GM18505 (cell line): ENCODE measurements at regions not wholly inside any gene's neighbourhood (a gene's known extent, or its start where the extent isn't known, plus 50 kb on each side); places are given as distances from the start of the nearest gene placed in this dataset.

ENCODE experiments used
- ATAC-seq: cut with Tn5 transposase; IDR thresholded peaks from one replicate; pipeline ENCODE4 v1.9.1; 2021; ENCODE audit not compliant: unreplicated experiment
- POLR2A ChIP-seq: IDR thresholded peaks from 4 replicates; pipeline ENCODE4 v1.6.1; 2011; ENCODE audit warnings: borderline replicate concordance; ENCODE audit not compliant: insufficient read depth, insufficient read length; ENCODE audit errors: extremely low read depth

DNA sequence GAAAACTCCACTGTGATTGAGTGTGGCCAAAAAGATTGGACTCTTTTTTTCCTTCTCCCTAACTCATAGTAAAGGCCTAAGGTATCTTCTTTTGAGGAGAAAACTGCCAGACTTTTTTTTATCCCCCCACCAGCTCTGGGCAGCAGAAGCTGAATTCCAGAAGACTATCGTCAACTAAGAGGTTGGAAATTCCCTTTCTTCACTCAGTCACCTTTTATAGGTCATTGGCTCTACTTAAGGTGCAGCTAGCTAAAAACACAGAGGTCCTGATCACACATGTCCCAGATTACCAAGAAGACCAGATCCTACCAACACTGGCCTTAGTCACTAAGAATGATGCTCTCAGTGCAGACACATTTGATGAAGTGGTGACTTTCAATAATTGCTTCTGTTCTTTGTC lies 1441.2 kb downstream of the PLA2G4A start:
- no peak for TF ChIP-seq POLR2A
- ATAC-seq: no peak

DNA sequence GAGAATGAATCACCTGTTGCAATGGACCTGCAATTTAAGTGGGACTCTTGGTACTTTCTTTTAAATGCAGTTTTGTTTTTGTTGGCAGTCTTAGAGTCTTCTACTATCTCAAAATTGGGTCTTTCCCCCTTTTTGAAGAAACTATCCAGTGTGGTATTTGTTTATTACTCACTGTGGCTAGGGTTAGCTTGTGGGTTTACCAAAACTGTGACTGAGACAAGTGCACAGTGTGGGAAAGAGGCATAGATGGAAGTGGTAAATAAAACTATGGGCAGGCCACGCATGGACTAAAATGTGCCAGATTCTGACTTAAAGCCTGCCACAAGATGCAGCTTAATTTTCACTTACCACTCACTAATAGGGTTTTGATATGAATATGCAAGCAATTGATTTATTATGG lies 1441.7 kb downstream of the PLA2G4A start:
- no peak for ATAC-seq
- no peak for TF ChIP-seq POLR2A

- ATAC-seq: no peak
- no peak for TF ChIP-seq POLR2A
Observed at GRCh38 chr1:188277771-188278170, 1449.0 kb downstream of the PLA2G4A start.

DNA sequence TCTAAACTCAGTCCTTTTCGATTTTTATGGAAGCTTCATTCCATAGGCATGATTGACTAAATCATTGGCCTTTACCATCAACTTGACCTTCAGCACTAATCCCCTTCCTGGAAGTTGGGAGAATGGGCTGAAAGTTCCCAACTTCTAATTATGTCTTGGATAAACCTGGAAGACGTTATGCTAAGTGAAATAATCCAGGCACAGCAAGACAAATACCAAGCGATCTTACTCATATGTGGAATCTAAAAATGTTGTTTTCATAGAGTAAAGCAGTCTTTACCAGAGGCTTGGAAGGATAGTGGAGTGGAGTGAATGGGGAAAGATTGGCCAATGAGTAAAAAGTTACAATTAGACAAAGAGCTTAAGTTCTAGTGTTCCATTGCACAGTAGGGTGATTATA lies 1453.2 kb downstream of the PLA2G4A start:
- no peak for TF ChIP-seq POLR2A
- ATAC-seq: no peak

DNA sequence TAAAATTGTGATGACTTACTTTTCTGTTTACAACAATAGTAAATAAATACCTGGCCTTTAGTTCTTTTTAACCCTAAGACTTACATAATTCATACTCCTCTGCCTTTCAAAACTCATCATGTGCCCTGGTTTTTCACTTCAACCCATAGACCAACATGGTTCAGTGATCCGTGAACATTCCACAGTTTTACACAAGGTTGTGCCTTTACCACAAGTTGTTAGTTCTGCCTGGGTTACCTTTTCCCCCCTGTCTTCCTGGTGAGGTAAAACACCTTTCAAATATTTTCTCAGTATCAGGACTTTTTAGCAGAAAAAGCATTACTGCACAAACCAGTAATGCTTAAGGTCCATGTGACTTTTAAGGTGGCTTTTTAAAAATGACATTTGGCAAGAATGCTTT lies 1466.4 kb downstream of the PLA2G4A start:
- TF ChIP-seq POLR2A: no peak
- ATAC-seq: no peak

DNA sequence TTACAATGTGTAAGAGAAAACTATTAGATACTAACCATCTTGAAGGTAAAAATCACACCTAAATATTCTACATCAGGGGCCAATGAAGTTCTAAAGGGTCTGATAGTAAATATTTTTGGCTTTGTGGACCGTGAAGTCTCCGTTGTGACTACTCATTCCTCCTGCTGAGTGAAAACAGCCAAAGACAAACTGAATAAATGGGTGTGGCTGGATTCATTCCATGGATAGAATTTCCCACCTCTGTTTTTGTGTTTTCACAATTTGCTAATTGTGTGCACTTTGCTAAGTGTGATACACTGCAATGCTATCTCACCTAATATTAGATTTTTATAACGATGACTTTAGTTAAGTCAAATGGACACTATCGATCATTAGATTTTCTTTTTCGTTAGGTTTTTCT lies 1474.0 kb downstream of the PLA2G4A start:
- TF ChIP-seq POLR2A: no peak
- ATAC-seq: no peak

GRCh38 chr1:188314557-188315137 lies 1485.9 kb downstream of the PLA2G4A start:
- no peak for TF ChIP-seq POLR2A
- ATAC-seq: no peak

DNA sequence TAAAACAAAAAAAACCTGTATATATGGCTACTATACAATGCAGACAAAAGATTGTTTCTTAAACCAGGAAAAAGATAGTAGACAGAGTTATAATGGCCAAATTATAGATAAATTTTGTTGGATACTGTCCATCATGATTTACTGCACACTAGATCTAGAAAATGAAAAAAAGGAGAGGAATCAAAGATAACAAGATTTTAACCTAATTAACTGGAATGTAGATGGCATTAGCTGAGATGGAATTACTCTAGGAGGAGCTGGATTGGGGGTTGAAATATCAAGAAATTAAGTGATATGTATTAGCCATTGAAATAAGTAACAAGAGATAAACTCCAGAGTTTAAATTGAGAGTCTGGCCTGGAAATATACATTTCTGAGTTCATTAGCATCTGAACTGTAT lies 1489.1 kb downstream of the PLA2G4A start:
- no peak for TF ChIP-seq POLR2A
- ATAC-seq: no peak

DNA sequence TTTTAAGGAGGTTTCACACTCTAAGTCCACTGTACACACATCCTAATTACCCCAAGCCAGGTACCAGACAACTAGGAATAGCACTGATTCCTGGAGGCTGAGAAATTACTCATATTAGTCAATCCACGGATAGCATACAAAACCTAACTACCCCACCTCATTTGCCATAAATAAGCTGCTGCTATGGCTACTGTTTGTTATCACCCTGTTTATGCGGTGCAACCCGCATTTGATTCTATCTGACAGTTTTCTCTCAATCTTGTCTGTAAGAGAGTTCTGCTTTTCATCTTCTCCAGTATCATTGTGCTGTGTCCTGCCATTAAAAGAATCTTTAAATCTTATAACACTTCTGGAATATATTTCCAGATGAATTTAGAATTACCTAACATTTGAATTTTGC lies 1496.5 kb downstream of the PLA2G4A start:
- no peak for TF ChIP-seq POLR2A
- no peak for ATAC-seq

GRCh38 chr1:188343914-188344313 lies 1515.2 kb downstream of the PLA2G4A start:
- ATAC-seq: no peak

GRCh38 chr1:188350104-188350503 lies 1521.4 kb downstream of the PLA2G4A start:
- no peak for TF ChIP-seq POLR2A

More at GRCh38 chr1:188343914-188344313, 1515.2 kb downstream of the PLA2G4A start:
- no peak for TF ChIP-seq POLR2A

GRCh38 chr1:188355082-188355481 lies 1526.3 kb downstream of the PLA2G4A start:
- ATAC-seq: no peak
- TF ChIP-seq POLR2A: no peak

More at GRCh38 chr1:188350104-188350503, 1521.4 kb downstream of the PLA2G4A start:
- no peak for ATAC-seq

DNA sequence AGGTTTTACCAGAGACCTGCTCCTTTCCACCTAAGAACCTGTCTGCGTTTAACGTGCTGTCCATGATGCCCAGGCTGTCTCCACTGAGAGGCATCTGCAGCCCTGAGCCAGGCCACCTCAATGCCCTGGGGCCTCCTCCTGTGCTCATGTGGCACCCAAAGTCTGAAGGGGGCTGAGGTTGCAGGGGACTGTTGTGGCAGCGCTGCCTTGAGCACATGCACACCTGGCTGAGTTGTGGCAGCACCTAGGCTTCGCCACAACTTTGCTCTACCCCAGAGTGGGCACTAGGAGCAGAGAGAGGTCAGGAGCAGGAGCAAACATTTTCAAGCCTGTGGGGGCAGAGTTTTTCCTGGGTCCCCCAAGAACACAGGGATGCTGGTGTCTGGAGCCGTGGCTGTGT lies 1527.1 kb downstream of the PLA2G4A start:
- no peak for ATAC-seq

DNA sequence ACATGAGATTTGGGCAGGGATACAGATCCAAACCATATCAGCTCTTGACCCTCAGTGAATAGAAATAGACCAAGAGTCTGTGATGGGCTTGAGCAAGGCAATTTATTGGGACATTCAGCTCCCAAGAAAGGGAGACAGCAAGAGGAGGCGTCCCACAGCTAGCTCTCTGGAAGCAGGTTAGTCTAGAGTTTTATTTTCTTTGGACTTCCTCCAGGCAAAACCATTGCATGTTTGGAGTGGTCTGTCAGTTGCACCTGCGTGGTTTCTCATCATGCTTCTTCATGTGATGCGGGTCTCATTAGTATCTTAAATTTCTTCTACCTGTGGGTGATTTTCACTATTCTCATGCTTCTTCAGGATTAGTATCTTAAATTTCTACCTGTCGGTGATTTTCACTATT lies 1530.6 kb downstream of the PLA2G4A start:
- ATAC-seq: no peak
- no peak for TF ChIP-seq POLR2A

More for the DNA sequence above, 1527.1 kb downstream of the PLA2G4A start:
- no peak for TF ChIP-seq POLR2A

DNA sequence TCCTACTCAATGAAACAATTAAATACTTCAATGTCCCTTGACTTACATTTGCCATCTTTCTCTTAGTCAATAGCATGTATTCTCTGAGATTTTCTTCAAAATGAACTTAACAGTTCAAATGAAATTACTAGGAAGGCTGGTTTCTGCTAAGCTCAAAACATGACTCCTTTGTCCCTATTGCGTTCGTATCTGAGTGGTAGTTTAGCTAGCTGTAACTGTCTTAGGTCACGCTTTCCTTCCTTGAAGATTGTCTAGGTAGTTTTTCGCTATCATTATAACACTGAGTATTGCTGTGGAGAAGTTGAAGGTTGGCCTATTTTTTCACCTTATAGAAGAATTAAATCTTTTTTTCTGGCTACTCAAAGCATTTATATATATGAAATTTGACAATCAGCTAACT lies 1535.2 kb downstream of the PLA2G4A start:
- no peak for TF ChIP-seq POLR2A
- no peak for ATAC-seq

DNA sequence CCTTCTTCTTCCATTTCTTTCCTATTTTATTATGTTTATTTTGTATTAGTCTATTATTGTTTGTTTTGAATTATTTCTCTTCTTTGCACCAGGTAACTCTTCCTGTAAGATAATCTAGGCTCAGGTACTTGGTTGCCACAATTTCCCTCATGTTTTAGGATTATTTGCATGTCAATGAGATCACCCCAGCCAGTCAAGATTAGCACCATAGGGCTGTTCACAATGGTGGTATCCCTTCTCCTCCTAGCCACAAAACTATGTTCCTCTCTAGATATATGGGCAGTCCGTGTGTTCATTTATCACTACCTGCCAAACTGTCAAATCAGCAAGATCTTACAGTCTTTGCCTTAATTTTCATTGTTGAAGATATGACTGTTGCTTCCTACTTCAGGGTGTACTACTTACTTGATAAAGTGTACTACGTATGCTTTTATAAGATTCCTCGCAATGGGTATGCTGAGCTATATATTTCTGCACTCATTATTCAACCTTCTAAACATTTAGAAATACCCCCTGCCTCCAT lies 1536.2 kb downstream of the PLA2G4A start:
- no peak for ATAC-seq
- no peak for TF ChIP-seq POLR2A

- ATAC-seq: no peak
- TF ChIP-seq POLR2A: no peak
Observed at GRCh38 chr1:188365874-188366273, 1537.1 kb downstream of the PLA2G4A start.
